Spinal cord (tissue), 9 donors: ENCODE measurements at regions not wholly inside any gene's neighbourhood (a gene's known extent, or its start where the extent isn't known, plus 50 kb on each side); places are given as distances from the start of the nearest gene placed in this dataset.
"Not testable (repeated sequence)": the region's sequence is repeated elsewhere in the genome, so short reads cannot be mapped to it uniquely, and the experiment has no call there.

Experiments used
- DNase-seq, 6 donors: peaks; one replicate each; pipeline versions ENCODE4 v3.0.0 to v3.0.0-alpha.2; 2013 to 2015; ENCODE audit warnings: low spot score in 6 of 6, low read depth in 4 of 6
- H3K27ac ChIP-seq: one replicate; pipeline ENCODE4 v1.5.1; 2013; ENCODE audit warnings: low read depth, low read length, control low read depth
- H3K27me3 ChIP-seq: one replicate; pipeline ENCODE4 v1.6.1; 2013; ENCODE audit warnings: low read length; ENCODE audit not compliant: control insufficient read depth, insufficient read depth
- H3K36me3 ChIP-seq: one replicate; pipeline ENCODE4 v1.6.1; 2013; ENCODE audit warnings: low read length; ENCODE audit not compliant: control insufficient read depth, insufficient read depth
- H3K4me1 ChIP-seq: one replicate; pipeline ENCODE4 v1.6.1; 2013; ENCODE audit warnings: low read length; ENCODE audit not compliant: control insufficient read depth, insufficient read depth
- H3K4me3 ChIP-seq: one replicate; pipeline ENCODE4 v1.5.1; 2013; ENCODE audit warnings: low read depth, low read length, control low read depth
- H3K9me3 ChIP-seq: one replicate; pipeline ENCODE4 v1.6.1; 2013; ENCODE audit warnings: low read length; ENCODE audit not compliant: control insufficient read depth, insufficient read depth
- WGBS: methylation state at CpG from one replicate; pipeline ENCODE4 v1.1.5; 2013; ENCODE audit warnings: missing lambda C conversion rate; ENCODE audit not compliant: insufficient coverage; 5-methylcytosine and 5-hydroxymethylcytosine counted together
- donor health status: healthy.

- no peaks in the 10 kb centered on the region for H3K36me3 ChIP-seq
- no CpG with 5 or more reads among the region's 1 CpG for WGBS
- H3K4me1 ChIP-seq: no peaks in the 10 kb centered on the region
- no peak overlapping the region for H3K27ac ChIP-seq
- no peak for DNase-seq
- H3K4me3 ChIP-seq: no peak overlapping the region
- no peaks in the 10 kb centered on the region for H3K27me3 ChIP-seq
- H3K9me3 ChIP-seq: no peaks in the 10 kb centered on the region
Observed at GRCh38 chr3:63739474-63739873, 79.6 kb upstream of the C3orf49 start.

DNA sequence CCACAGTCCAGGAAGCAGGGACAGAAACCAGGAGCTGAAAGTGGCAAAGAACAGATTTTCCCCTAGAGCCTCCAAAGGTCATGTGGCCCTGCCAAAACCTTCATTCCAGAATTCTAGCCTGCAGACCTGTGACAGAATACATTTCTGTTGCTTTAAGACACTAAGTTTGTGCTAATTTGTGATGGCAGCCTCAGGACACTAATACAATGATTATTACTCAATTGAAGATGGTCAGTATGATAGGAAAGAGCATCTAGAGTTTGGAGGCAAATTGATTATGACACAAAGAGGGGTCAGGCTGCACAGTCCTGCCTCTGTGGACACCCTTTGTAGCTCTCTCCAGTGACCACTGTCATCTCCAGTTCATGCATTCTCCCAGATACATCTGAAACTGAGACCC, 79.0 kb upstream of the C3orf49 start:
- DNase-seq: no peak
- Histone ChIP-seq H3K36me3 (no peaks in the 10 kb centered on the region), H3K9me3 (no peaks in the 10 kb centered on the region), H3K27ac (no peak overlapping the region), H3K4me1 (no peaks in the 10 kb centered on the region), H3K4me3 (no peak overlapping the region), H3K27me3 (no peaks in the 10 kb centered on the region)

DNA sequence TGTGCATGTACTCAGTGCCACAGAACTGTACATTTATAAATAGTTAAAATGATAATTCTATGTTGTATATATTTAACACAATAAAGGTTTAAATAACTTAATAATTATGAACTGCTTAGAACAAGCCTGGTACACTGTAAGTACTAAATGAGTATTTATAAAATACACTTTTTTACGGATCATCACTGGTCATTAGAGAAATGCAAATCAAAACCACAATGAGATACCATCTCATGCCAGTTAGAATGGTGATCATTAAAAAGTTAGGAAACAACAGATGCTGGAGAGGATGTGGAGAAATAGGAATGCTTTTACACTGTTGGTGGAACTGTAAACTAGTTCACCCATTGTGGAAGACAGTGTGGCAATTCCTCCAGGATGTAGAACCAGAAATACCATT, 74.4 kb upstream of the C3orf49 start:
- H3K27me3 ChIP-seq, H3K9me3 ChIP-seq, H3K27ac ChIP-seq, DNase-seq, H3K4me1 ChIP-seq, H3K36me3 ChIP-seq, H3K4me3 ChIP-seq: not testable (repeated sequence)
- no CpG with 5 or more reads among the region's 1 CpG for WGBS

GRCh38 chr3:63745757-63746156, 73.3 kb upstream of the C3orf49 start:
- Histone ChIP-seq H3K9me3 (no peaks in the 10 kb centered on the region), H3K36me3 (no peaks in the 10 kb centered on the region), H3K4me3 (no peak overlapping the region), H3K4me1 (no peaks in the 10 kb centered on the region), H3K27ac (no peak overlapping the region), H3K27me3 (no peaks in the 10 kb centered on the region)
- 89% methylated on average over 2 of the region's 2 CpGs for WGBS
- no peak for DNase-seq

- Histone ChIP-seq H3K4me1 (no peaks in the 10 kb centered on the region), H3K36me3 (no peaks in the 10 kb centered on the region), H3K27me3 (no peaks in the 10 kb centered on the region), H3K4me3 (no peak overlapping the region), H3K27ac (no peak overlapping the region), H3K9me3 (no peaks in the 10 kb centered on the region)
- no peak for DNase-seq
Observed at GRCh38 chr3:63746211-63746610, 72.9 kb upstream of the C3orf49 start.

DNA sequence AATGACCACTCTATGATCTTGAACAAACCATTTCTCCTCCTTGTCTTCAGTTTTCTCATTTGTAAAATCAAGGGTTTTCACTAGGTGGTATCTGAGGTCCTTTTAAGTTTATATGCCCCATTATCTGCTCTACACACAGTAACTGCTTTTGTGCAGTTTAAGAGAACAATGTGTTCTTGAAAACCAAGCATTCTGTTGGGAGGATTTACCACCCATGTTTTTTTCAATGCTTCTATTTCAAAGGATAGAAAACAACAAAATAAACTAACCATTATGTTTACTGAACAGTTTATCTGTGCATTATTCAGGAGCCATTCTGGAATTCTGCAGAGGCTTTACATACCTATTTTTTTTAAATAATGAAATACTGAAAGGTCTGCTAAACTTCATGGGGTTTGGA, 67.6 kb upstream of the C3orf49 start:
- no peaks in the 10 kb centered on the region for H3K9me3 ChIP-seq
- H3K4me3 ChIP-seq: no peak overlapping the region
- DNase-seq: no peak
- no peak overlapping the region for H3K27ac ChIP-seq
- H3K36me3 ChIP-seq: no peaks in the 10 kb centered on the region
- no peaks in the 10 kb centered on the region for H3K4me1 ChIP-seq
- H3K27me3 ChIP-seq: no peaks in the 10 kb centered on the region

- no CpG with 5 or more reads among the region's 4 CpGs for WGBS
- no peaks in the 10 kb centered on the region for H3K36me3 ChIP-seq
- H3K27ac ChIP-seq: no peak overlapping the region
- no peaks in the 10 kb centered on the region for H3K27me3 ChIP-seq
- DNase-seq: peak in 1 of 6 donors; percentile 13
- no peak overlapping the region for H3K4me3 ChIP-seq
- H3K9me3 ChIP-seq: no peaks in the 10 kb centered on the region
- H3K4me1 ChIP-seq: no peaks in the 10 kb centered on the region
Observed at GRCh38 chr3:63753567-63753966, 65.5 kb upstream of the C3orf49 start.

DNA sequence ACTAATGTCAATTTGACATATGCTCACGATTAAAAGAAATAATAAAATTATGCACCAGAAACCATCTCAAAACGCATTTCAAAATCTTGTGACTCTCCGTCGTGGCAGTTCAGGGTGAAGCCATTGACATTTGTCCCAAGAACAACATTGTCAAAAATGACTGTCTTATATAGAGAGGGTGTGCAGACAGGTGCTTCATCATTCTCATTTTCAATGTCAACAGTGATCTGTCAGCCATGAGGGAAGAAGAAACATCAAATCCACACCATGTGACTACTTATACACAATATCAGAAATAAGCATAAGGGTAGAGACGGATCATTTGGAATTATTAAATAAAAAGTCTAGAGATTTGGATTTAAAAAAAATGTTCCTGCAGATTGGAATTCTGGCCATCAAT, 65.1 kb upstream of the C3orf49 start:
- Histone ChIP-seq H3K27me3 (no peaks in the 10 kb centered on the region), H3K4me1 (no peaks in the 10 kb centered on the region), H3K36me3 (no peaks in the 10 kb centered on the region), H3K27ac (no peak overlapping the region), H3K4me3 (no peak overlapping the region), H3K9me3 (no peaks in the 10 kb centered on the region)
- whole genome bisulfite sequencing: 60% methylated on average over 1 of the region's 5 CpGs
- no peak for DNase-seq

DNA sequence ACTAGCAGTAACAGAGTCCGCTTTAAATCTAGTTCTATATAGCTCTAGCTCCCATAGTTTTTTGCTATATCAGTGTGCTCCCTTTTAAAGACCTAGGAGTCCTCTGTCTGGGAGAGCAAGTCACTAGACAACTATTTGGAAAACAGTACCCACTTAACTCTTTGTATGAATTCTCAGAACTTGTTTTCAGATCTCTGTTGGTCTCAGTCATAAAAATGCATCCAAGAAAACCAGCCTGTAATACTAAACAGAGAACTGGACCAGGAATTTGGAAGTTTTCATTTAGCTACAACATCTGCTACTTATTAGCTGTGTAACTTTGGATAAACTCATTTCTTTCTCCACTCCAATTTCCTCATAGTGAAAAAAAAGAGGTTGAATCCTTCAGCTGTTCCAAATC, 56.9 kb upstream of the C3orf49 start:
- no peak for DNase-seq
- no peak overlapping the region for H3K4me3 ChIP-seq
- 100% methylated on average over 1 of the region's 1 CpG for WGBS

GRCh38 chr3:63762934-63763550, 56.1 kb upstream of the C3orf49 start:
- H3K36me3 ChIP-seq: no peaks in the 10 kb centered on the region
- DNase-seq: no peak
- no peaks in the 10 kb centered on the region for H3K4me1 ChIP-seq
- WGBS: 40% methylated on average over 2 of the region's 5 CpGs
- H3K9me3 ChIP-seq: no peaks in the 10 kb centered on the region
- no peaks in the 10 kb centered on the region for H3K27me3 ChIP-seq
- no peak overlapping the region for H3K27ac ChIP-seq
- H3K4me3 ChIP-seq: no peak overlapping the region

More for the DNA sequence above, 56.9 kb upstream of the C3orf49 start:
- H3K9me3 ChIP-seq: no peaks in the 10 kb centered on the region
- no peaks in the 10 kb centered on the region for H3K27me3 ChIP-seq
- H3K4me1 ChIP-seq: no peaks in the 10 kb centered on the region
- H3K36me3 ChIP-seq: no peaks in the 10 kb centered on the region
- no peak overlapping the region for H3K27ac ChIP-seq
